Suprapubic skin (tissue), 4 donors: ENCODE measurements at regions not wholly inside any gene's neighbourhood (a gene's known extent, or its start where the extent isn't known, plus 50 kb on each side); places are given as distances from the start of the nearest gene placed in this dataset.
"Not testable (repeated sequence)": the region's sequence is repeated elsewhere in the genome, so short reads cannot be mapped to it uniquely, and the experiment has no call there.

Source experiments
- DNase-seq, 2 donors: peaks; one replicate each; pipeline ENCODE4 v3.0.0-alpha.2; 2019; ENCODE audit warnings: low spot score in 2 of 2
- H3K27ac ChIP-seq: fragments of 200-600 bp; sonication (generic); one replicate; pipeline ENCODE4 v1.5.1; 2019
- H3K27me3 ChIP-seq: fragments of 200-600 bp; sonication (generic); one replicate; pipeline ENCODE4 v1.5.1; 2019
- H3K36me3 ChIP-seq: fragments of 200-600 bp; sonication (generic); one replicate; pipeline ENCODE4 v1.5.1; 2019
- H3K4me1 ChIP-seq: fragments of 200-600 bp; sonication (generic); one replicate; pipeline ENCODE4 v1.5.1; 2019
- H3K4me3 ChIP-seq: fragments of 200-600 bp; sonication (generic); one replicate; pipeline ENCODE4 v1.5.1; 2019; ENCODE audit warnings: mild to moderate bottlenecking
- H3K9me3 ChIP-seq: fragments of 200-600 bp; sonication (generic); one replicate; pipeline ENCODE4 v1.5.1; 2019
- EP300 ChIP-seq: sonication (generic); formaldehyde crosslinking; IDR thresholded peaks from one replicate; pipeline ENCODE4 v1.6.1; 2017; ENCODE audit warnings: antibody characterized with exemption
- POLR2A ChIP-seq, 2 donors: fragments of 450-650 bp; IDR thresholded peaks; one replicate each; pipeline ENCODE4 v1.6.1; 2017; ENCODE audit warnings: antibody characterized with exemption in 2 of 2, mild to moderate bottlenecking in 2 of 2, moderate library complexity in 2 of 2
- POLR2AphosphoS5 ChIP-seq, 3 donors: sonication (generic); formaldehyde crosslinking; IDR thresholded peaks; one replicate each; pipeline ENCODE4 v1.6.1; 2017; ENCODE audit warnings: antibody characterized with exemption in 3 of 3
- WGBS: methylation state at CpG from one replicate; pipeline ENCODE4 v1.1.5; 2018; 5-methylcytosine and 5-hydroxymethylcytosine counted together
- TF ChIP-seq, protein P1 (sequence below), 2 donors: fragments of 200-600 bp in 1 of 2; fragments of 450-650 bp in 1 of 2; sonication (generic) in 1 of 2; IDR thresholded peaks; one replicate each; pipeline ENCODE4 v1.5.1; 2016 to 2019; ENCODE audit warnings: antibody characterized with exemption in 2 of 2, mild to moderate bottlenecking in 1 of 2, moderate library complexity in 1 of 2

- H3K27ac ChIP-seq: no peak overlapping the region
- WGBS: 93% methylated on average over 2 of the region's 2 CpGs
- no peak overlapping the region for H3K4me3 ChIP-seq
- H3K27me3 ChIP-seq: no peaks in the 10 kb centered on the region
- no peaks in the 10 kb centered on the region for H3K36me3 ChIP-seq
- no peaks in the 10 kb centered on the region for H3K9me3 ChIP-seq
- no peaks in the 10 kb centered on the region for H3K4me1 ChIP-seq
- no peak for DNase-seq
- TF ChIP-seq POLR2A (IDR thresholded peaks at IDR 0.05): no peak
- TF ChIP-seq POLR2AphosphoS5 (IDR thresholded peaks at IDR 0.05): no peak
- no peak for TF ChIP-seq EP300
- TF ChIP-seq, protein P1, sequence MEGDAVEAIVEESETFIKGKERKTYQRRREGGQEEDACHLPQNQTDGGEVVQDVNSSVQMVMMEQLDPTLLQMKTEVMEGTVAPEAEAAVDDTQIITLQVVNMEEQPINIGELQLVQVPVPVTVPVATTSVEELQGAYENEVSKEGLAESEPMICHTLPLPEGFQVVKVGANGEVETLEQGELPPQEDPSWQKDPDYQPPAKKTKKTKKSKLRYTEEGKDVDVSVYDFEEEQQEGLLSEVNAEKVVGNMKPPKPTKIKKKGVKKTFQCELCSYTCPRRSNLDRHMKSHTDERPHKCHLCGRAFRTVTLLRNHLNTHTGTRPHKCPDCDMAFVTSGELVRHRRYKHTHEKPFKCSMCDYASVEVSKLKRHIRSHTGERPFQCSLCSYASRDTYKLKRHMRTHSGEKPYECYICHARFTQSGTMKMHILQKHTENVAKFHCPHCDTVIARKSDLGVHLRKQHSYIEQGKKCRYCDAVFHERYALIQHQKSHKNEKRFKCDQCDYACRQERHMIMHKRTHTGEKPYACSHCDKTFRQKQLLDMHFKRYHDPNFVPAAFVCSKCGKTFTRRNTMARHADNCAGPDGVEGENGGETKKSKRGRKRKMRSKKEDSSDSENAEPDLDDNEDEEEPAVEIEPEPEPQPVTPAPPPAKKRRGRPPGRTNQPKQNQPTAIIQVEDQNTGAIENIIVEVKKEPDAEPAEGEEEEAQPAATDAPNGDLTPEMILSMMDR (IDR thresholded peaks at IDR 0.05): no peak
Measured at GRCh38 chr3:78088006-78088405, 1048.1 kb downstream of the ROBO2 start.

DNA sequence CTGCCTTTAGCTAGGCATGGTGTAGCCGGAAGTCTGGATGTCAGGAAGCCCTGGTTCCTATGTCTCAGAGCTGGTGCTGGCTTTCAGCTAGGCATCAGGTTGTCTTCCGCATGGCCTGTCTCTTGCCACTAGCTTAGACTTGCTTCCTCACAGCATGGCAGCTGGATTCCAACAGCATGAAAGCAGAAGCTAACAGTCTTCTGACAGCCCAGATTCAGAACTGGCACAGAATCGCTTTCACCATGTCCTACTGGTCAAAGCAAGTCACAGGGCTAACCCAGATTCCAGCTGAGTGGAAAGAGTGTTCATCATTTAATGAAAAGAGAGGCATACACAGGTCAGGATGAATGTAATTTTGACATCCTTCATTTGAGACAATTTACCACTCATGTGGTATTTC, 1050.5 kb downstream of the ROBO2 start:
- Histone ChIP-seq H3K27ac (no peak overlapping the region), H3K9me3 (no peaks in the 10 kb centered on the region), H3K4me3 (no peak overlapping the region), H3K4me1 (no peaks in the 10 kb centered on the region), H3K36me3 (no peaks in the 10 kb centered on the region), H3K27me3 (no peaks in the 10 kb centered on the region)
- WGBS: 83% methylated on average over 3 of the region's 3 CpGs
- TF ChIP-seq POLR2AphosphoS5 (IDR thresholded peaks at IDR 0.05): no peak
- no peak for TF ChIP-seq POLR2A (IDR thresholded peaks at IDR 0.05)
- no peak for TF ChIP-seq EP300
- TF ChIP-seq, protein P1 (IDR thresholded peaks at IDR 0.05): no peak
- no peak for DNase-seq

GRCh38 chr3:78091478-78092119, 1051.7 kb downstream of the ROBO2 start:
- H3K27me3 ChIP-seq: no peaks in the 10 kb centered on the region
- no peaks in the 10 kb centered on the region for H3K36me3 ChIP-seq
- H3K4me1 ChIP-seq: no peaks in the 10 kb centered on the region
- TF ChIP-seq, protein P1 (IDR thresholded peaks at IDR 0.05): no peak
- TF ChIP-seq POLR2AphosphoS5 (IDR thresholded peaks at IDR 0.05) (no peak), EP300 (no peak)
- H3K27ac ChIP-seq: no peak overlapping the region
- H3K4me3 ChIP-seq: no peak overlapping the region
- DNase-seq: no peak
- WGBS: 88% methylated on average over 2 of the region's 2 CpGs
- no peaks in the 10 kb centered on the region for H3K9me3 ChIP-seq

DNA sequence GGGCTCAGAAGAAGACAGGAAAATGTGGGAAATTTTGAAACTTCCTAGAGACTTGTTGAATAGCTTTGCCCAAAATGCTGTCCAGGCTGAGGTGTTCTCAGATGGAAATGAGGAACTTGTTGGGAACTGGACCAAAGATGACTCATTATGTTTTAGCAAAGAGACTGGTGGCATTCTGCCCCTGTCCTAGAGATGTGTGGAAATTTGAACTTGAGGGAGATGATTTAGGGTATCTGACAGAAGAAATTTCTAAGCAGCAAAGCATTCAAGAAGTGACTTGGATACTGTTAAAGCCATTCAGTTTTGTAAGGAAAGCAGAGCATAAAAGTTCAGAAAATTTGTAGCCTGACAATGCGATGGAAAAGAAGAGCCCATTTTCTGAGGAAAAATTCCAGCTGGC, 1052.7 kb downstream of the ROBO2 start:
- not testable (repeated sequence) for H3K36me3 ChIP-seq, H3K4me1 ChIP-seq, H3K9me3 ChIP-seq, H3K4me3 ChIP-seq, H3K27ac ChIP-seq, DNase-seq, H3K27me3 ChIP-seq
- 69% methylated on average over 1 of the region's 1 CpG for WGBS

GRCh38 chr3:78096488-78097255, 1056.8 kb downstream of the ROBO2 start:
- TF ChIP-seq POLR2A (IDR thresholded peaks at IDR 0.05) (no peak), POLR2AphosphoS5 (IDR thresholded peaks at IDR 0.05) (no peak), EP300 (no peak)
- TF ChIP-seq, protein P1 (IDR thresholded peaks at IDR 0.05): no peak
- H3K9me3 ChIP-seq: no peaks in the 10 kb centered on the region
- no peaks in the 10 kb centered on the region for H3K27me3 ChIP-seq
- no peak overlapping the region for H3K27ac ChIP-seq
- H3K36me3 ChIP-seq: no peaks in the 10 kb centered on the region
- H3K4me1 ChIP-seq: no peaks in the 10 kb centered on the region
- DNase-seq: no peak
- no peak overlapping the region for H3K4me3 ChIP-seq
